GM18858 (cell line): ENCODE measurements at regions not wholly inside any gene's neighbourhood (a gene's known extent, or its start where the extent isn't known, plus 50 kb on each side); places are given as distances from the start of the nearest gene placed in this dataset.

Experiments used
- ATAC-seq: cut with Tn5 transposase; IDR thresholded peaks from one replicate; pipeline ENCODE4 v1.9.1; 2021; ENCODE audit not compliant: unreplicated experiment

DNA sequence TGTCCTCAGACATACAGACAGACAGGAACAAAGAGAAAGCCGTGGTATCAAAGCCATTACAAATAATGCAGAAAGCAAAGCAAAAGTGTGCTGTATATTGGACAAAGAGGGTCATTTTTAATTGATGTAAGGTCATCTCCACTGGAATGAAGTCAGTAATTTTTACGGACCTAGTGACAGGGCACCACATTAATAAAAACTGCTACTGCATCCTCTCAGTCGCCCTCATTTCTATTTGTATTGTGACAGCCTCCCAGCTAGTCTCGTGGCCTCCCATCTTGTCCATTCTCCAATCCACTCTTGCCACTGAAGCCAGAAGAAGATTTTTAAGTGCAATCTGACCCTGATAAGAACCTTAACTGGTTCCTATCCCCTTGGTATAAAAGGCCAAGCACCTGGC lies 132.4 kb downstream of the NUAK1 start:
- ATAC-seq = no peak

DNA sequence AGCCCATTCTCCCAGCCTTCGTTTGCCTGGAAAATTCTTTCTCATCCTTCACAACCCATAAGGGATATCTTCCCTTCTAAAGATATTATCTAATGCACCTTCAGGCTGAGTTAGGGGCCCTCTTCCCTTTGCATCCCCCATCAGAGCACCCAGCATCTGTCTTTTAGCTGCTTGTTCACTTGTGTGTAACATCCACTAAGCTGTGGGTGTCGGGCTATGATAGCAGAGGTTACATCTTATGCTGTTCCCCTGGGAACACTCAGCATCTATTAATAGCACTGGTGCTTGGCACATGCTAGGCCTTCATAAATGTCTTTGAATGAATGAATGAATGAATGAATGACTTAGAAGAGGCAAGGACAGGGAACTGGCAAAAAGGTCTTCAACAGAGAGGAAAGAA lies 131.8 kb downstream of the NUAK1 start:
- ATAC-seq = no peak

DNA sequence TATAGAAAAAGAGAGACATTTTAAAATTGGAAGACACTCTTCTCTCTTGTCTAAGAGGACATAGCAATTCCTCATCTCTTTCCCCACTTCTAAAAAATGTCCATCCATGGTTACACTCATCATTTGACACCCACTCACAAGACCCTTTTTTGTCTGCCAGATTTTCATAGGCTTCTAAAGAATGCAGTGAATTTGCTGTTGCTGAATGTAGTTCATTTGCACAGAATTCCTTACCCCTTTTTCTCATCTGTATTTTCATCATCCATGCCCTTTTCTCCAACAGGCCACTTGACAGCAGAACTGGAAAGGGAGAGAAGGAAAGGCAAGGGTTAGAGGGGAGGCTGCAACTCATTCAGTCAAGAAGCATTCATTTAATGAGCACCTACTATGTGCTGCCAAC lies 128.0 kb downstream of the NUAK1 start:
- ATAC-seq = no peak
